ENCODE measurements at regions not wholly inside any gene's neighbourhood (a gene's known extent, or its start where the extent isn't known, plus 50 kb on each side); places are given as distances from the start of the nearest gene placed in this dataset.

DNA sequence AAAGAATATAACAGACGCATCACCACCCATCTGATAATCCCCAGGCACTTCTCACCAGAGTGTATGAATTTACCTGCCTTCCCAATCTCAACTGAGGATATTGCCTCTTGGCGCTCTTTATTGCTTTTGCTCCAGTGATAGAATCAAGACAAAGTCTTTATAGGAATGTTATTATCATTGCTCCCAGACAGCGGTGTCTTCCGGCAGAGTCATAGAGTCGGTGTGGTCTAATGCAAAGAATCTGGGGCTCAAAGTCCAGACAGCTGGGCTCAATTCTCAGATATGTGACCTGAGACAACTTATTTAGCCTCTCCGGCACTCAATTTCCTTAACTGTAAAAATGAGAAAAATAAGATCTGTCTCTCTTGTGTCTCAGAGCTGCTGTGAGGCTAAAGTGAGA lies 106.1 kb upstream of the PAK3 start:
- TF ChIP-seq, protein P1, sequence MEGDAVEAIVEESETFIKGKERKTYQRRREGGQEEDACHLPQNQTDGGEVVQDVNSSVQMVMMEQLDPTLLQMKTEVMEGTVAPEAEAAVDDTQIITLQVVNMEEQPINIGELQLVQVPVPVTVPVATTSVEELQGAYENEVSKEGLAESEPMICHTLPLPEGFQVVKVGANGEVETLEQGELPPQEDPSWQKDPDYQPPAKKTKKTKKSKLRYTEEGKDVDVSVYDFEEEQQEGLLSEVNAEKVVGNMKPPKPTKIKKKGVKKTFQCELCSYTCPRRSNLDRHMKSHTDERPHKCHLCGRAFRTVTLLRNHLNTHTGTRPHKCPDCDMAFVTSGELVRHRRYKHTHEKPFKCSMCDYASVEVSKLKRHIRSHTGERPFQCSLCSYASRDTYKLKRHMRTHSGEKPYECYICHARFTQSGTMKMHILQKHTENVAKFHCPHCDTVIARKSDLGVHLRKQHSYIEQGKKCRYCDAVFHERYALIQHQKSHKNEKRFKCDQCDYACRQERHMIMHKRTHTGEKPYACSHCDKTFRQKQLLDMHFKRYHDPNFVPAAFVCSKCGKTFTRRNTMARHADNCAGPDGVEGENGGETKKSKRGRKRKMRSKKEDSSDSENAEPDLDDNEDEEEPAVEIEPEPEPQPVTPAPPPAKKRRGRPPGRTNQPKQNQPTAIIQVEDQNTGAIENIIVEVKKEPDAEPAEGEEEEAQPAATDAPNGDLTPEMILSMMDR (IDR thresholded peaks at IDR 0.05), result no peak
- H3K4me1 ChIP-seq, result no peaks in the 10 kb centered on the region
- H3K9me3 ChIP-seq, result no peaks in the 10 kb centered on the region
- no peak overlapping the region for H3K27ac ChIP-seq
- no peaks in the 10 kb centered on the region for H3K27me3 ChIP-seq
- intact Hi-C loops (cut with DNase I), result no loop called here
- ATAC-seq (no peak), DNase-seq (no peak)
- no peak overlapping the region for H3K4me3 ChIP-seq
- no peaks in the 10 kb centered on the region for H3K36me3 ChIP-seq

DNA sequence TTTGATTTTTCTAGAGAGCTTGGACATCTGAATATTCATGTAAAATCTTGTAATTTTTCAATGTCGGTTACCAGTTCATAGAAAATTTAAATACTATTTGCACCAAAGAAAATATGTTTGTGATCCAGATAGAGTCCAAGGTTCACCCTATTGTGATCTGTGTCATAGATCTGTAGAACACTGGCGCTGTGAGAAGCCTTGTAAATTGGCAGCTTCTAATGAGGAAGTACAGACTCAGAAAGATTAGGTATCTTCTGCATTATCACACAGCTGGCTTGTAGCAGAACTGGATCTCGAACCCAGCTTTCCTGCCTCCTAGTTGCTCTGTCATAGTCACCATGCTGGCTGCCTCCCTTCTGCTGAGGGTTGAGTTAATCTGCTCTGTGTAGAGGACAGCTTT lies 106.5 kb upstream of the PAK3 start:
- ATAC-seq (no peak), DNase-seq (no peak)
- TF ChIP-seq, protein P1 (IDR thresholded peaks at IDR 0.05), result no peak
- Histone ChIP-seq H3K36me3 (no peaks in the 10 kb centered on the region), H3K27ac (no peak overlapping the region), H3K4me3 (no peak overlapping the region), H3K4me1 (no peaks in the 10 kb centered on the region), H3K27me3 (peaks cover 0 to under 1% of the 10 kb centered on the region in 2 donors), H3K9me3 (no peaks in the 10 kb centered on the region)
- intact Hi-C loops (cut with DNase I), result no loop called here

DNA sequence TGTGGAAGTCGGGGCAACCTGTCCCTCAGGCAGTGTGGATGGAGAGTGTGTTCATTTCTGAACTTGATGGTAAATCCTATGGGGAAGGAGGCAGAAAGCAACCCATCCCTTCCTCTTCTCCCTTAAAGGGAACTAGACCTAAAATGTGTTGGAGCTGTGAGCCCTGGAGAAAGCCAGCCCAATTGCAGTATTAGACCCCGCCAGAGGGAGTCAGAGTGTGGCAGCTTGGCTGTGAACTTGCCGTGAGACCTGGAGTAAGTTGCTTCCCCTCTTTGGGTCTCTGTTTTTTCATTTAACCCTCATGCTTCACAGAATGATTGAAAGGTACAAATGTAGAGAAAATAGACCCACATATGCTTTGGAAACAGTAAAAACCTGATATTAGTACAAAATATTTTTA lies 108.7 kb upstream of the PAK3 start:
- TF ChIP-seq, protein P1 (IDR thresholded peaks at IDR 0.05), result no peak
- DNase-seq (no peak), ATAC-seq (no peak)
- Histone ChIP-seq H3K4me1 (no peaks in the 10 kb centered on the region), H3K4me3 (no peak overlapping the region), H3K36me3 (no peaks in the 10 kb centered on the region), H3K27me3 (peaks cover 0 to 7% of the 10 kb centered on the region in 2 donors), H3K9me3 (no peaks in the 10 kb centered on the region), H3K27ac (no peak overlapping the region)
- intact Hi-C loops (cut with DNase I), result no loop called here

DNA sequence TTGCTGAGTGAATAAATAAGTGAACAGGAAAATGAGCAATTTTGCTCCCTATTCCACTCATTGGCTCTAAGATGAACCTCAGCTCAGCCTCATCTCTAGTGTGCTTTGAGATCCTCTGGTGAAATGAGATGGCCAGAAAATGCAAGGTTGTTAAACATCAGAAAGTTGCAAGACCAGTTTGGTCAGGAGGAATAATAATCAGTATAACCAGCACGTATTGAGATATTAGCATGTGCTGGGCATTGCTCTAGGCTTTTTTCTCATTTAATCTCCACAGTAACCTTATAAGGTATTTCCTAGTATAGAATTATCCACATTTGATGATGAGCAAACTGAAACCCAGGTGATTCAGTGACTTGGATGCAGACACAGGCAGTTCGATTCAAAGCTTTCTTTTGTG lies 110.5 kb upstream of the PAK3 start:
- no peaks in the 10 kb centered on the region for H3K9me3 ChIP-seq
- H3K27me3 ChIP-seq, result peaks cover 0 to 9% of the 10 kb centered on the region in 2 donors
- TF ChIP-seq, protein P1 (IDR thresholded peaks at IDR 0.05), result no peak
- no peaks in the 10 kb centered on the region for H3K4me1 ChIP-seq
- no peak overlapping the region for H3K4me3 ChIP-seq
- ATAC-seq (peak; percentile 42), DNase-seq (peak in 1 of 4 donors; percentile 3)
- no peaks in the 10 kb centered on the region for H3K36me3 ChIP-seq
- no peak overlapping the region for H3K27ac ChIP-seq
- intact Hi-C loops (cut with DNase I), result no loop called here

DNA sequence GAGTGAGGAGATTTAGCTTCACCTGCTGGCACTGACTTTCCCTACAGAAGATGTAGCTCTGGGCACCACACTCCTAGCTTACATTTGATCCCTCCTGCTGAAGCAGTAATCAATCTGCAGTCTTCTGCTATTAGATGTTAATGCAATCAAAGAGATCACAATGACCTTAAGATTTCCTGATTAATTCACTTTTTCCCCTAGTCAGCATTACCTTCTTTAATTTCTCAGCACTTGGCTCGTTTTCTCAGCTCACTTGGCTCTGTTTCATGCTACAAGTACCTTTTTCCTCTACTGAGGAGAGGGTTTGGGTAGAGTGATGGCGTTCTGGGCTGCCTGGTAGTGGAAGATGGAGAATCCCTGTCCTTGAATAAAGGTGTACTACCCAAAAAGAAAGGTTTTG lies 113.0 kb upstream of the PAK3 start:
- DNase-seq (no peak), ATAC-seq (no peak)
- Histone ChIP-seq H3K27ac (no peak overlapping the region), H3K4me1 (no peaks in the 10 kb centered on the region), H3K36me3 (no peaks in the 10 kb centered on the region), H3K9me3 (no peaks in the 10 kb centered on the region), H3K4me3 (no peak overlapping the region), H3K27me3 (peaks cover 0 to 9% of the 10 kb centered on the region in 2 donors)
- TF ChIP-seq, protein P1 (IDR thresholded peaks at IDR 0.05), result no peak
- intact Hi-C loops (cut with DNase I), result no loop called here
